ENCODE measurements at regions not wholly inside any gene's neighbourhood (a gene's known extent, or its start where the extent isn't known, plus 50 kb on each side); places are given as distances from the start of the nearest gene placed in this dataset.
"Not testable (repeated sequence)": the region's sequence is repeated elsewhere in the genome, so short reads cannot be mapped to it uniquely, and the experiment has no call there.

DNA sequence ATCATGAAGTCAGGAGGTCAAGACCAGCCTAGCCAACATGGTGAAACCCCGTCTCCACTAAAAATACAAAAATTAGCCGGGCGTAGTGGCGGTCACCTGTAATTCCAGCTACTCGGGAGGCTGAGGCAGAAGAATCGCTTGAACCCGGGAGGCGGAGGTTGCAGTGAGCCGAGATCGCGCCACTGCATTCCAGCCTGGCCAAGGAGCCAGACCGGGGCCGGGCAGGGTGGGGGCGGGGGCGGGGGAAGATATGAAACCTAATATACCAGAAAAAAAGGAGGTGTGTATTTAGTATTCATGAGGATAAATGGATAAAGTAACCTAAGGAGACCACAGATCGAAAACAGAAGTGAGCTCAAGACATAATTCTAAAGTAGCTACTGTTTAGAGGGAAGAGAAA lies 186.5 kb upstream of the KCND2 start:
- TF ChIP-seq EZH2phosphoT487 (conservative IDR thresholded peaks at IDR 0.05; ENCODE audit: low read length) = not testable (repeated sequence)
- TF ChIP-seq, protein P1, sequence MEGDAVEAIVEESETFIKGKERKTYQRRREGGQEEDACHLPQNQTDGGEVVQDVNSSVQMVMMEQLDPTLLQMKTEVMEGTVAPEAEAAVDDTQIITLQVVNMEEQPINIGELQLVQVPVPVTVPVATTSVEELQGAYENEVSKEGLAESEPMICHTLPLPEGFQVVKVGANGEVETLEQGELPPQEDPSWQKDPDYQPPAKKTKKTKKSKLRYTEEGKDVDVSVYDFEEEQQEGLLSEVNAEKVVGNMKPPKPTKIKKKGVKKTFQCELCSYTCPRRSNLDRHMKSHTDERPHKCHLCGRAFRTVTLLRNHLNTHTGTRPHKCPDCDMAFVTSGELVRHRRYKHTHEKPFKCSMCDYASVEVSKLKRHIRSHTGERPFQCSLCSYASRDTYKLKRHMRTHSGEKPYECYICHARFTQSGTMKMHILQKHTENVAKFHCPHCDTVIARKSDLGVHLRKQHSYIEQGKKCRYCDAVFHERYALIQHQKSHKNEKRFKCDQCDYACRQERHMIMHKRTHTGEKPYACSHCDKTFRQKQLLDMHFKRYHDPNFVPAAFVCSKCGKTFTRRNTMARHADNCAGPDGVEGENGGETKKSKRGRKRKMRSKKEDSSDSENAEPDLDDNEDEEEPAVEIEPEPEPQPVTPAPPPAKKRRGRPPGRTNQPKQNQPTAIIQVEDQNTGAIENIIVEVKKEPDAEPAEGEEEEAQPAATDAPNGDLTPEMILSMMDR (IDR thresholded peaks at IDR 0.05; ENCODE audit: insufficient read depth, low read length, poor library complexity, severe bottlenecking) = not testable (repeated sequence)
